ENCODE measurements at regions not wholly inside any gene's neighbourhood (a gene's known extent, or its start where the extent isn't known, plus 50 kb on each side); places are given as distances from the start of the nearest gene placed in this dataset.
A peak's percentile ranks its signal among the peaks of the same experiment; 100 is the strongest.

DNA sequence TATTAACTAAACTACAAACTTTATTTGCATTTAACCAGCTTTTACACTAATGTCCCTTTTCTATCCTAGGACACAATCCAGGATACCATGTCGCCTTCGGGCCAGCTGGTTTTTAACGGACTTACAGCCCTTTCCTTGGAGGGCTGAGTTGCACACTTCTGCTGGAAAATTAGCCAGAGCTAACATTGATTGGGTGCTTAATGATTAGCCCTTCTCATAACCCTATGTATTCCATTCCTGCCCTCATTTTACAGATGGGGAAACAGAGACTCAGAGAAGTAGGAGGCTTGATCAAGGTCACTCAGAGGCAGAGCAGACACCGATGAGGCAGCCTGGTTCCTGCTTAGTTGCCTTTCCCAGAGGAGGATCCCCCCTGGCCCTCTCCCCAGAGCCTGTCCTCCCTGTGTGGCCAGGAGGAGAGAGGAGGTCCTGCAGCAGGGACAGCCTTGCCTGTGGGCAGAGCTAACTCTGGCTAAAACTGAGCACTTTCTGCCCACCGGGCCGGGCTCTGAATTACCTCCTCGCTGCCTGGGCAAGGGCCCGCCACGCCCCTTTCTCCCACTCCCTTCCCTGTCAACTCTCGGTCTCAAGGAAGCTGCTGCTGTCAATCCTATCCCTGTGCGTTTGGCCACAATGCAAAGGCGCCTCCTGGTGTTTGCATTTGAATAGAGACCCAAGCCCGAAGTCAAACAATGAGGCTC, 59.6 kb upstream of the PAX6 start:
- Mint-ChIP-seq H3K4me3 (no peak overlapping the region), H3K27ac (no peak overlapping the region), H3K27me3 (peaks cover 22% of the 10 kb centered on the region), H3K4me1 (ENCODE audit: low read depth) (no peaks in the 10 kb centered on the region), H3K36me3 (ENCODE audit: low read depth) (no peaks in the 10 kb centered on the region), H3K9me3 (no peaks in the 10 kb centered on the region)
- intact Hi-C loops (cut with micrococcal nuclease) = no loop called here
- ChIA-PET CTCF (interaction anchor here (1.1 to 2.0 kb wide), 6 partner anchors 9 to 632 kb away, joined by 3 to 9 read pairs (median 4); no protein-coding TSS in a partner anchor), POLR2A (interaction anchor here (0.6 kb wide), 1 partner anchor 456 kb away, joined by 3 read pairs; no protein-coding TSS in a partner anchor)
- DNase-seq = peak; percentile 47
- TF ChIP-seq, protein P1, sequence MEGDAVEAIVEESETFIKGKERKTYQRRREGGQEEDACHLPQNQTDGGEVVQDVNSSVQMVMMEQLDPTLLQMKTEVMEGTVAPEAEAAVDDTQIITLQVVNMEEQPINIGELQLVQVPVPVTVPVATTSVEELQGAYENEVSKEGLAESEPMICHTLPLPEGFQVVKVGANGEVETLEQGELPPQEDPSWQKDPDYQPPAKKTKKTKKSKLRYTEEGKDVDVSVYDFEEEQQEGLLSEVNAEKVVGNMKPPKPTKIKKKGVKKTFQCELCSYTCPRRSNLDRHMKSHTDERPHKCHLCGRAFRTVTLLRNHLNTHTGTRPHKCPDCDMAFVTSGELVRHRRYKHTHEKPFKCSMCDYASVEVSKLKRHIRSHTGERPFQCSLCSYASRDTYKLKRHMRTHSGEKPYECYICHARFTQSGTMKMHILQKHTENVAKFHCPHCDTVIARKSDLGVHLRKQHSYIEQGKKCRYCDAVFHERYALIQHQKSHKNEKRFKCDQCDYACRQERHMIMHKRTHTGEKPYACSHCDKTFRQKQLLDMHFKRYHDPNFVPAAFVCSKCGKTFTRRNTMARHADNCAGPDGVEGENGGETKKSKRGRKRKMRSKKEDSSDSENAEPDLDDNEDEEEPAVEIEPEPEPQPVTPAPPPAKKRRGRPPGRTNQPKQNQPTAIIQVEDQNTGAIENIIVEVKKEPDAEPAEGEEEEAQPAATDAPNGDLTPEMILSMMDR (IDR thresholded peaks at IDR 0.05) = peak; percentile 54
- ATAC-seq = no peak

DNA sequence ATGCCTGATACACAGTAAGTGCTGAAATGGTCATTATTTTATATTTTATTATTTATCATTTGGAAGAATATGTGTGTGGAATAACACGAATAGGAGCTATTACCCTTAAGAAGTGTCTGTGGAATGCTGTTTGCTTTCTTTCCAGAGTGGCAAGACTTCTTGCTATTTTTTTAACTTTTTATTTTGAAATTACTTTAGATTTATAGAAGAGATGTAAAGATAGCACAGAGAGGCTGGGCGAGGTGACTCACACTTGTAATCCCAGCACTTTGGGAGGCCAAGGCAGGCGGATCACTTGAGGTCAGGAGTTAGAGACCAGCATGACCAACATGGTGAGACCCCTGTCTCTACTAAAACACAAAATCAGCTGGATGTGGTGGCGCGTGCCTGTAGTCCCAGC, 58.9 kb upstream of the PAX6 start:
- H3K27me3 Mint-ChIP-seq = peaks cover 28% of the 10 kb centered on the region
- H3K9me3 Mint-ChIP-seq = no peaks in the 10 kb centered on the region
- no peak overlapping the region for H3K27ac Mint-ChIP-seq
- no peak overlapping the region for H3K4me3 Mint-ChIP-seq
- CTCF ChIA-PET = interaction anchor here (1.2 to 2.0 kb wide), 4 partner anchors 8 to 474 kb away, joined by 3 to 9 read pairs (median 6); no protein-coding TSS in a partner anchor
- no peaks in the 10 kb centered on the region for H3K36me3 Mint-ChIP-seq (ENCODE audit: low read depth)
- intact Hi-C loops (cut with micrococcal nuclease) = no loop called here
- POLR2A ChIA-PET = no interaction called here
- TF ChIP-seq, protein P1 (IDR thresholded peaks at IDR 0.05) = no peak
- no peaks in the 10 kb centered on the region for H3K4me1 Mint-ChIP-seq (ENCODE audit: low read depth)
- ATAC-seq = no peak
- no peak for DNase-seq

DNA sequence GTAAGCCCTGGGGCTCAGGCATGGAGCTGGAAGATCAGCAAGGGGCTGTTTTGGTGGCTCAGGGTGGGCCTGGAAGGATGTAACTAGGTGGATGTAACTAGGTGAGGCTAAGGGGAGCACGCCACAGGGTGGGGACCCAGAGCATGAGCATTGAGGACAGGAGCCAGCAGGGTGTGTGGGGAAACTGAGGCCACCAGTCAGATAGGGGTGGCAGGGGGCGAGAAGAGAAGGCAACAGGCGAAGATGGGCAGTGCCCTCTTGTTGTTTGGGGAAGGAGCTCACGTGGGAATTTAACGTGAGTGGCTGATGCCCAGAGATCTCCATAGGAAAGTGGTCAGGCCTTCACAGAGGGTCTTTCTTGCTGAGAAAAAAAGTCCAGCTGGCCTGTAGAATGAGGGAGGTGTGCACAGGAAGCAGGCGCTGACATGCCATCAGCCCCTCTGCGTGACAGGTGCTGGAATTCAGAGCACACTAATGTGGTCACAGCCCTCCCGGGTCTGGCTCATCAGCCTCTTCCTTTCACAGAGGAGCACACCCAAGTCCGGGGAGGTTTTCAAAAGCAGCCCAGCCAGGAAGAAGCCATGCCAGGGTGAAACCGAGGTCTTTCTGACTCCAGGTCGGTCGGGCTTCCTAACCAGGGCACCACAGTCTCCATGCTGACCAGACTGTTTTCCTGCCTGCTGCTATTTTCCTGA, 54.6 kb upstream of the PAX6 start:
- CTCF ChIA-PET = no interaction called here
- no peaks in the 10 kb centered on the region for H3K36me3 Mint-ChIP-seq (ENCODE audit: low read depth)
- POLR2A ChIA-PET = no interaction called here
- ATAC-seq = no peak
- no peak overlapping the region for H3K4me3 Mint-ChIP-seq
- H3K27me3 Mint-ChIP-seq = peaks cover 33% of the 10 kb centered on the region
- no peaks in the 10 kb centered on the region for H3K4me1 Mint-ChIP-seq (ENCODE audit: low read depth)
- TF ChIP-seq, protein P1 (IDR thresholded peaks at IDR 0.05) = no peak
- no peak for DNase-seq
- intact Hi-C loops (cut with micrococcal nuclease) = no loop called here
- H3K27ac Mint-ChIP-seq = no peak overlapping the region
- H3K9me3 Mint-ChIP-seq = no peaks in the 10 kb centered on the region

DNA sequence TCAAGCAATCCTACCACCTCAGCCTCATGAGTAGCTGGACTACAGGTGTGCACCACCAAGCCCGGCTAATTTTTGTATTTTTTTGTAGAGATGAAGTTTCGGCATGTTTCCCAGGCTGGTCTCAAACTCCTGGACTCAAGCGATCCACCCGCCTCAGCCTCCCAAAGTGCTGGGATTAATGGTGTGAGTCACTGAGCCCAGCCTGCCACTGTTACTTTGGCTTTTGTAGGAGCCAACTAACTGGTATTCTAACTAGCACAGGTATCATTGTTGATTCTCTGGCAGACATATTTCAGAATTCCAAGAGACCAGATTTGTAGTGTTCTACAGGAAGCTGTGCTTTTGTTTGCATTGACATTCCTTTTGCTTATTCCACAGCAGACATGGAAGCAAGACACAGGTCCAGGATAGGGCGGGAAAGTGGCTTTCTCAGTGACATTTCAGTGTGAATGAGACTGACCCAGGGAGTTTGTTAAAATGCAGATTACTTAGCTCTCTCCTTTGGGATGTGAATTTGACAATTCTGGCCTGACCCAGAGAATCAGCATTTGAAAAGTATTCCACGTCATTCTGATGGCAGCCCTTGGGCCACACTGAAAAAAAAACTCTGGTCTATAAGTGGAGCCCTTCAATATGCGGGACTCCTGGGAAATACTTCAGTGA, 52.2 kb upstream of the PAX6 start:
- no peak overlapping the region for H3K4me3 Mint-ChIP-seq
- ATAC-seq (no peak), DNase-seq (no peak)
- ChIA-PET CTCF (interaction anchor here (0.8 kb wide), 1 partner anchor 14 kb away, joined by 3 read pairs; no protein-coding TSS in a partner anchor), POLR2A (no interaction called here)
- no peaks in the 10 kb centered on the region for H3K9me3 Mint-ChIP-seq
- H3K4me1 Mint-ChIP-seq (ENCODE audit: low read depth) = no peaks in the 10 kb centered on the region
- no peak overlapping the region for H3K27ac Mint-ChIP-seq
- TF ChIP-seq, protein P1 (IDR thresholded peaks at IDR 0.05) = no peak
- H3K27me3 Mint-ChIP-seq = peaks cover 31% of the 10 kb centered on the region
- intact Hi-C loops (cut with micrococcal nuclease) = no loop called here
- H3K36me3 Mint-ChIP-seq (ENCODE audit: low read depth) = no peaks in the 10 kb centered on the region
